8988T (cell line): ENCODE measurements at regions not wholly inside any gene's neighbourhood (a gene's known extent, or its start where the extent isn't known, plus 50 kb on each side); places are given as distances from the start of the nearest gene placed in this dataset.

Experiments
- DNase-seq: peaks from one replicate; pipeline ENCODE4 v3.0.0; 2011

DNA sequence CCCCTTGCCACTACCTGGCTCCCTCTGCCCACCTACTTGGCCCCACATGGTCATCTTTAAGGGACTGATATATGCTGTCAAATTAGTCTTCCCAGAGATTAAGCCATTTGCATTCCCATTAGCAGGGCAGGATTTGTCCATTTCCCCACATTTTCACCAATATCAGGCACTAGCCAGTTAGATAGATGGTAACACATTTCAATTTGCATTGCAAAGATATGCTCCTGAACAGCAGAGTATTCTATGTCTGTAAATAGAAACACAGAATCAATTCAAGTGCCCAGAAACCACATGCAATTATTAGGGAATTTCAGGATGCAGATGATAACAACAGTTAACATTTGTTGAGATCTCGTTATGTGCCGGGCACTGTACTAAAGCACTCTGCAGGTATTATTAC, 92.6 kb upstream of the IL12B start:
- DNase-seq, result no peak

DNA sequence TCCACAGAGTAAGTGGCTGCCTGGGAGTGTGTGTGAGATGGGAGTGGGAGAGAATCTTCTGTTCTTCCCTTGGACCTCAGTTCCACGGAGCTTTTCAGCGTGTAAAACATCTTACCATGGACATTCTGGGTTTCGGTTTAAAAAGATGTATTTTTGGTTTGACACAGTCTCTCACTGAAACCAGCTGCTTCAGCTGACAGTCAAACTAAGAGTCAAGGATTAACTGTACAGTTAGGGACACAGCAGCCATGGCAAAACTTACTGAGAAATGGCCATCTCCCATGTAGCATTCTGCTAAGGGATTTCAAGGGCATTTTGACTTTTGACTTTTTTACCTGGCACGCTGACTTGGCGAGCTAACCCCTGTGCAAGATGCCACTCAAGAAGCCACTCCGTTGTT, 93.8 kb upstream of the IL12B start:
- no peak for DNase-seq

DNA sequence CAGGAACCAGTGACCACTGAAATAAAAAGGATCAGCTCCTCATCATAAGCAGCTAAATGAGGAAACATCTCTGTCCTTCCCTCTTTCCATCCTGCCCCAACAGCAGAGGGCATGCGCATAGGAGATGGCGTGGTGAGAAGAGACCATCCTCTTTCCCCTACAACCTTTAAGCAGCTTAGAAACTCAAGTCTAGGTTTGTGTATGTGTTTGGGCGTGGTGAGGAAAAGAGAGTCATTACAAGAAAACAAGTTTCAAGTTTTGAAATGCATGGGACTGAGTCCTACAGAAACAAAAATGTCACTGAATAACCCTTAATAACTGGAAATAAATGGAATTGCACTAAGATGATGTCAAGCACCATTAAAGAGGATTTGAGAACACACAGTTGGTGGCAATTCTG, 96.4 kb upstream of the IL12B start:
- DNase-seq, result no peak

DNA sequence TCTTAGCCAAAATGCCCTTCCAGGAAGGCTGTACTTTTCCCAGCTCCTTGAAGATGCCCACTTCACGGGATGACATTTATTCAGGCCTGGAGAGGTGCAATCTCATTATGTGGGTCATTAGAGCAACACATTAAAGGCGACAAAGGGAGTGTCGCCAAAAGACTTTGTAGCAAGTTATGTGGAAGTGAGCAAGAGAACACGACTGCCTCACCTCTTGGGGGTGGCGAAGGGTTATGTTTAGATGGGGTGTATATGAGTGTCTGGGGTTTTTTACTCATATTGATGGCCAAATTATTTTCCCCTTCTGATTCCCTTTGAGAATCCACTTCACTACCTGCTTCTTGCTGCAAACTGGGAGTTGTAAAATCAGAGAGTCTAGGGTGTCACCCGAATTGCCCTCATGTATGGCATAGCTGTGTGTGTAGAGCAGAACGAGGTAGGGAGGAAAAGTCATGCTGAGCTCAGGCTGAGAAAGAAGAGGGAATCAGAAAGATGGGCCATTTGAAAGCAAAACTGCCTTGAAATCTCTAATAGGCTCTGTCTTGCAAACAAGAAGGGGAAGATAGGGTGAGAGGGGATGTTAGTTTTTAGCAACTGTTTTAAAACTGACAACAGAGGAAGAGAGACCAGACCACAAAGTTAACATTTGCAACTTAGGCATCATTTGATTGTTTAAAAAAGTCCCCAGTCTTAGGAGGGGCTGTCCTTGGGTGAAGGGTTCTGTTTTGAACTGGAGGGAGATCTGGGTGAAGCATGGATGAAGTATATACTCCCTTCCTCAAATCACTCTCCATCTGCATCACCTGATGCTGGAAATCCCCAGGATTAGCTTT, 97.1 kb upstream of the IL12B start:
- no peak for DNase-seq

DNA sequence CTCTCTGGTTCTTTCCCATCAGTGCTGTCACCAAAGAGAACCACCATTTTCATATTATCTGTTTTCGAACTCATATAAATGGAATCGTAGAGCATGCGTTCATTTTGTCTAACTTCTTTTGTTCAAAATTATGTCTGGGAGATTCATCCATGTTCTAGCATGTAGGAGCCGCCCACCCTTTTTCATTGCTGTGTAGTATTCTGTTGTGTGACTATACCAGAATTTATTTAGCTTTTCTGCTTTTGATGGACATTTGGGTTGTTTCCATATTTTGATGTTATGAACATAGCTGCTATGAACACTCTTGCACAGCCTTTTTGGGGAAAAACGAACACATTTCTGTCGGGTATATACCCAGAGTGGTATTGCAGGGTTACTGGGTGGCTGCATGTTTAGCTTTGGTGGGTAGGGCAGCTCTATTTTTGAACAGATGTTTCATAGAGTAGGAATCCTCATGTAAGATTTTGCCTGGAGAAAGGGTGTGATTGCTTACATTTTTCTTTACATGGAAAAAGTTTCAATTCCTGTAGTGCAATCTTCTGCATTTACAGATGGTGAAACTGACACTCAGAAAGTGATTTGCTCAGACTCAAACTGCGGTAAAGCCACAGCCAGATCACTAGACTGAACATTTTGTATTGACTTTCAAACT, 100.2 kb upstream of the IL12B start:
- no peak for DNase-seq

DNA sequence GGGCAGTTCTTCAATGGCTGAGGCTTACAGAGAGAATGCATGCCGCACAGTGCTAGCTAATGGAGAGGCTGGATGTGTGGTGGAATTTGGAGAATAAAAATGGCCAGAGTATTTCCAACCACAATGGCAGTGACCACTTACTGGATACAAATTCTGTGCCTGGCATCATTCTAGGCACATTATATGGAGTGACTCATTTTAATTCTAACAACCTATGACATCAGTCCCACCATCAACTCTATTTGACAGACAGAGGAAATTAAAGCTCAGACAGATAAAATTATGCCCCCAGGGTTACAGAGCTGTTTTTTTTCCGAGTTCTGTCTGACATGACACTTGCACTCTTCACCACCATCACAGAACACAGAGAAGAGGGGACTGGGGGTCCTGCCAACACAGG, 105.6 kb upstream of the IL12B start:
- no peak for DNase-seq

DNA sequence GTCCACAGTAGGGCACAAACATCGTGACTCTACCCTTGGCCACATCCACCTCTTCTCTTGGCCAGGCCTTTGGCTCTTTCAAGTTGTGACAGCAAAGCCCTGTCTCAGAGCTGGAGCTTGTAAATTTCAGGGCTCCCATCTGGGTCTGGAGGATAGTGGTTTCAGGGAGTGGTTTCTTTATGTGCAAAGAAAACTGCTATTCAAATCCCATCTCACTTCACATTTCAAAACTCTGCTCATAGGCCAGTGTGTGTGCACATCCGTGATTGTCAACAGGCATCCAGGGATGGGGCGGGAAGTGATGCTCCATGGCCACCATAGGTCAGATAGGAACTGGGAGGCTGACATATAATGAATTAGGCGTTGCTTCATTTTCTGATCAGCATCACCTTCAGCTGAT, 107.8 kb upstream of the IL12B start:
- DNase-seq, result no peak

DNA sequence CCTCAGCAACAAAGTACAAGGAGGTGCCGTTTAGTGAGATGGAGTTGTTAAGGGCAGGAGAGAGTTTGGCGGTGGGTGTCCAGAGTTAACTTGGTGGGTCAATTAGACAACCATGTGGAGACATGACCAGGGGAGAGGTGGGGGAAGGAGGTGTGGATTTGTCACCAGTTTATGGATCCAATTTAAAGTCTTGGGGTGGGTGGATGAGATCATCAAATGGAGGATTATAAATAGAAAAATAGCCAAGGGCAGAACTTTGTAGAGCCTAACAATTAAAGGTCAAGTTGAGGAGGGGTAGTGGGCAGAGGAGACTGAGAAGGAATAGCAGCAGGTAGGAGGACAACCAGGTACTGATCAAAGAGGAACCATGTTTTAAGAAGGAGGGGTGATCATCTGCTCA, 108.7 kb upstream of the IL12B start:
- no peak for DNase-seq

DNA sequence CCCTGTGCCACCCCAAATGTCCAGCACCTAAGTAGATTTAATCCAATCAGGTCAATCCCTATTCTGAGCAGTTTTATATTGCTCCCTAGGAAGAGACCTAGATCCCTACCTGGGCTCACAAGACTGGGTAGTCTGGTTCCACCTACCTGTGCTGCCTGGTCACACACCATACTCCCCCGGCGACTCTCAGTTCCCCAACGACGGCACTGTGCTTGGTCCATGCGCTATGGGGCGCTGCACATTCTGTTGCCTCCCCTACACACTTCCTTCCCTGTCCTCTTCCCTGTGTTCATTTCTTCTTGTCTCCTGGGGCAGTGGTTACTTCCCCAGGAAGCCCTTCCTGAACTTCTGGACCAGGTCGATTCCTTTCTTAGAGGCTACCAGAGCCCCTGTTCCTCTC, 109.9 kb upstream of the IL12B start:
- DNase-seq, result no peak

DNA sequence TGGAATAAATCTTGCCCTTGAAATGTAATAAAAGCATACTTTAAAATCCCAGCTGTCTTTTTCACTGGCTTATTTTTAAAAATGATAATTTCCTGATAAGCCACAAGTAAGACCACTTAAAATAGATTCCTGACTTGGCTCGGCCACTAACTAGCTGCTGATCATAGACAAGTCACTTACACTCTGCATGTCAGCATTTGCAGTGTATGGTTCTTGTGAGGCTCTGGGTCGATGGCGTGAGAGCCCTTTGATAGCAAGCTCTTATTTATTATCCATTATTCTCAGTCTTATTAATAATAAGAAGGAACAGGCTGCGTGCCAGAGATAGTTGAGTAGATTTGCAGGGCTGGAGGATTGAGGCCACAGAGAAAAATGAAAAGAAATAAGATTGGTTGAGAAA, 110.7 kb upstream of the IL12B start:
- no peak for DNase-seq

DNA sequence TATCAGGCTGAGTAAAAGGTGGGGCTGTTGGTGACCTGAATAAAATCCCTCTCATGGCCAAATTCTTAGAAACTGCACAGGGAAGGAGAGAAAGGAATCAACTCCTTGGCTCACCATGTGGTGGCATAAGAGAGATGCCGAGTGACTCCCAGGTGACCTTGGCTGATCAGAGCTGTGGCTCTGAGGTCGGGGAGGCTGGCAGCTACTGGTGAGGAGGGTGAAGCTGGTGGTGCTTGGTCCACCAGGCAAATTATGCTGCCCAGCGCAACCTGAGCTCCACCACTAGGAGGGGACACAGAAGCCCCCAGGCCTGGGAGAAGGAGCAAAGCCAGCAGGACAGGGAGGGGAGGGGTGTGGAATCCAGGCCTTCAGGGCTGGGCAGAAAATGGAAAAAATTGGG, 111.2 kb upstream of the IL12B start:
- DNase-seq, result peak; percentile 47

DNA sequence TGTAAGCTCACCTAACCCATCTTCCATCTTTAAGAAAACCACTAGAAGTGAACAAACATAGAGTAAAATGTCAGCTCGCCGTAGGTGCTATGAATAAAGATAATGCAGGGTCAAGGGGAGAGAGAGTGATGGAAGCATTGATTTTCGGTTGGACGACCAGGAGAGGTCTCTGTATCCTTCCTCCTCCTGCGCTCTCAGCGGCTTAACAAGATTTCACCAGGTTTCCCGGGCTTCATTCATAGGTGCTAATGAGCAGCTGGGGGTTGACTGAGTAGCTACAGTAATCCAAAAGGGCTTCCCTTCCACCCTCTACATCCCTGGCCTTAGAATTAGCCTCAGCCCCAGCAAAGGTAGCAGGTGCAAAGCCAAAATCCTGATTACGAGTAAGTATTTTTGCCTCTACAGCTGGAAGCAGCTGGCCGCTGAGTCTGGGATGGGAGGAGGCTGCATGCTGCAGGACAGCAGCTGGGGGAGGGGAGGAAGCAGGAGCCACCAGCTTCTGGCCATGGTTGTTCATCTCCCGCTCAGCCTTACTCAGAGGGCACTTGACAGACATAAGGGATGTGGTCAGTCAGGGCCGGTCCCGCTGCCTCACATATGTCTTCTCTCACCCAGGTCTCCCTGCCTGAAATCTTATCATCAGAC, 112.0 kb upstream of the IL12B start:
- no peak for DNase-seq

DNA sequence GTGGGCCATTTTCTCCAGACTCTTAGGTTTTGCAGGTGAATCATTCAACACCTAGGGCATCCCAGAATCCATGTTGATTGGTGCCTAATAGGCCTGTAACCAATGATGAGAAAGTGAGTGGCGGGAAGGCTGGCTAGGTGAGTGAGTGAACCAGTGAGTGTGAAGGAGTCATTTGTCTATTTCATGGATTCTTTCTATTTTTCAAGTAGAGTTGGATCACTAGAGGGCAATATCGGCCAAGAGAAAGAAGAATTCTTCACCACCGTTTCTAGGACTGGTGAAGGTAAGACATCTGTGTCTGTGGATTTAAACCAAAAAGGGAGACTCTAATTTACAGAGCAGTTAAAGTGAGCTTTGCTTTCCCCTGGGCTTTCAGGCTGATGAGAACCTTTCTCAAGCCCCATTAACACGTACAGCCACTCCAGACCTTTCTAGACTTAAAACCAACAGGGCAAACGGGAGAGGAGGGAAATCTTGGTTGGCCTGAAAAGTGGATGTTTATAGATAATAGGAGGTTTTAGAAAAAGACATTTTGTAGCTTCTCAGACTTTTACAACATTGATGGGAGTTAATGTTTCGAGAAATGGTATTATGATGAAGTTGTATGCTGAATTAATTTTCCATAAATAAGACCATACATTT, 114.3 kb upstream of the IL12B start:
- peak; percentile 46 for DNase-seq

DNA sequence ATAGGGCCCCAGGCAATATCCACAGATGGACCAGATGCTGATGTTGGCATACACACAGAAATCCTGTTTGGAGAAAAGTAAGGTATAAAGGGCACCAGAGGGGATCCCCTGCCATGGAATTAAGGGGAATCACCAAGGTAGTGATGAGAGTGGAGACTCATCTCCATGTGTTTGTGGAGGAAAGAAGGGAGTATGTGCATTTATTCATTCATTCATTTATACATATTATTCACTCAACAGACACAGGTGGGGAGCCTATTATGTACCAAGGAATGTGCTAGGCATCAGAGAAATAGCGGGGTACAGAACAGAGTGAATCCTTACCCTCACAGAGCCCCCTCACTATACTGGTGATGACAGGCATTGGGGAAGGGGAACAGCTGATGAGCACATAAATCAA, 116.8 kb upstream of the IL12B start:
- no peak for DNase-seq

DNA sequence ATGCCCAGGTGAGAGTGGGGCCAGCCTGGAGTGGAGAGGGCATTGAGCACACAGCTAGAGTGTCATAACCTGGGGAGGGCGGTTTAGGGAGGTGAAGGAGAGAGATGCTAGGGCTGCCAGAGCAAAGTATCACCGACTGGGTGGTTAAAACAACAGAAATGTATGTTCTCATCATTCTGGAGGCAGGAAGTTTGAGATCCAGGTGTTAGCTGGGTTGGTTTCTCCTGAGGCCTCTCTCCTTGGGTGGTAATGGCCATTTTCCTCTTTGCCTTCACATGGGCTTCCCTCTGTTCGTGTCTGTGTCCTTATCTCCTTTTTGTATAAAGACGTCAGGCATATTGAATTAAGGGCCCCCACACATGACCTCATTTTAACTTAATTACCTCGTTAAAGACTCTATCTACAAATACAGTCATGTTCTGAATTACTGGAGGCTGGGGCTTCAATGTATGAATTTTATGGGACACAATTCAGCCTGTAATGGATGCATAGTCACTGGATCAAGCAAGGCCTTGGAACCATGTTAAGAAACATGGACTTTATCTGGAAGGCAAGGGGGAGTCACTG, 118.6 kb upstream of the IL12B start:
- DNase-seq, result no peak

DNA sequence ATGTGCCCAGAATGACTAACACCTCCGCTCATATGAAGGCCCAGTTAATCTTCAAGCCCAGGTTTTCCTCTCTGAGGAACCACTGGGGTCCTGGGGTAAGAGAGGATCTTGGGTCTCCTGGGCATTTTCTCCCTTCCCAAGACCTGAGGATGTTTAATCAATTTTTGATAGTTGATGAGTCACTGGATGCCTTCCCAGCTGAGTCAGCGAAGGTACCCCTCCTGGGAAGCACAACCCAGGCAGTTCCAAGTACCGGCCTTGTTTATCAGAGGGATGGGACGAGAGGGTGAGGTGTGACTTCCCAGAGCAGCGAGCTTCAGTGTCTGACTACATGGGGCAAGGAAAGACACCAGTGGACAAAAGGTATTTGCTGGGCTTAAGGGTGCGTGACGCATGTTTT, 119.6 kb upstream of the IL12B start:
- DNase-seq, result peak; percentile 53

DNA sequence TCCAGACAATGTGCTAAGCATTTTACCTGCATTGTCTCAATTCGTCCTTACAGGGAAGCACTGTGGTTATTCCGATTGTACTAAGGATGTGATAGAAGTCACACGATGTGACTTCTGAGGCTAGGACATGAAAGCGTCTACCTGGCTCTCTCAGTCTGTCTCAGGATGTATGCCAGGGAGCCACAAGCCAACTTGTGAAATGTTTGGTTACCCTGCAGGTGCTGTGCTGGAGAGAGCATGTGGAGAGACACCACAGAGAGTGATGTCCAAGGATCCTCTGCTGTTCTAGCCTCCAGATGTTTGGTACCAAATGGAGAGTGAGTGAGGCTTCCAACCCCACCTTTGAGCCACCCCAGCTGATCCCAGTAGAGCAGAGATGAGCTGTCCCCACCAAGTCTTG, 120.1 kb upstream of the IL12B start:
- DNase-seq, result no peak

DNA sequence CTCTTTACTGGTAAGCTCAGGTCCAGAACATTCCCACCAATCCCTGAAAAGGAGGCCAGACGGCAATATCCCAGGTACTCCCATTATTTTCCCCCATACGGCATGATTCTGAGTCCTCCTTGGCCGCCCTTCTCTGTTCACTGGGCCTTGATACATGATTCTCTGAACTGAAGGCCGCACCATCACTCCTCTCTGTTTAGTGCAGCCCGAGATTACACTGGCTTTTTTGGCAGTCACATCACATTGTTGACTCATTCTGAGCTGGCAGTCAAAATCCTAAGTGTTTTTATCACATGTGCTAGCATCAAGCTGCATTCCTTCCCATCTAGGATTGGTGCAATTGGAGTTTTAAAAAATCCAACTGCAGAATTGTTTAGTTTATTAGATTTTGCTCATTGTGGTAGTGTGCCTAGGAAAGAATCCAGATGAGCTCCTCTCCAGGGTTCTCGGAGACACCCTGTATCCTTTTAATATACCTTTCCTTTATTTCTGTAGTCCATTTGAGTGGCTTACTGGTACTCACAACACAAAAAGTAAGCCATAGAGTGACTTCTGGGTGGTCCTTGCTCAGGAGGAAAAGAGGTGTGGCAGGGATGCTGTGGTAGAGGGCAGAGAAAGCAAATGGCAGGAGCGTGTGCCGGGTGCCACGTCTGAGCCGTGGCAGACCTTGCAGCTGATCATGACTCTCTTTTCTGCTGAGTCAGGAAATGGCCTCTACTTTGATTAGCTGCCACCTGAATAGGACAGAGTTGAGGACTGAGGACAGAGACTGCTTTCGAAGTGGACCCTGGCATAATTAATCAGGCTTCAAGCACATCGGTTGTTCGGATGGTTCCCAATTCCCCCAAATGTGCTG, 121.1 kb upstream of the IL12B start:
- peak; percentile 31 for DNase-seq

DNA sequence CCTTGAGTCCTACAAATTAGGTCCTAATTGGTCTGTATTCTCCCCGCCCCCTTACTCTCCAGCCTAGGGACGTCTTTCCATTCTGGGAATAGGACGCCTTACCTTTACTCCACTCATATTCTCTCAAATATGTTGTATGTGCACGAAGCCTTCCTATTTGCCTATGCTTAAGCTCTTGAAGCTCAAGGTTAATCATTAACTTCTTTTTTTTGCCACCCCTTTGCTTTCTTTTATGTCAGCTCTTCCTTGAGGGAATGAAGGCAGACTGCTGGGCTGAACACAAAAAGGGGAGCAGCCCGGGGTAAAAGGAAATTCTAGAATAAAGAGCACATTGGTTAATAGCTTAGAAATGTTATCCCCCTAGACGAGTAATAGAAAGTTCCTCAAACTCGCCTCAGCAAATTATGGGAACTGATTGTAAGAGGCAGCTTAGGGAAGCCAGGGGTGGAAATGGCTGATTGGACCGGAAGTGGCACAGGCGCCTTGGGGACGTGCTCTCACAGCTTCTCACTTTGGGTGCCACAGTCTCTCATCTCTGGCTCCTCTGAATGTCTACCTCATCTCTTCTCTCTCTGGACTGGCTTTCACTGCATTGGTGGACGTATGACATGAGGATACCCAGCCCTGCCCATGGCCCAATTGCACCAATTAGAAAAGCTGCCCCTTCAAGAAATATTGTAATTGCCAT, 122.3 kb upstream of the IL12B start:
- DNase-seq, result no peak

DNA sequence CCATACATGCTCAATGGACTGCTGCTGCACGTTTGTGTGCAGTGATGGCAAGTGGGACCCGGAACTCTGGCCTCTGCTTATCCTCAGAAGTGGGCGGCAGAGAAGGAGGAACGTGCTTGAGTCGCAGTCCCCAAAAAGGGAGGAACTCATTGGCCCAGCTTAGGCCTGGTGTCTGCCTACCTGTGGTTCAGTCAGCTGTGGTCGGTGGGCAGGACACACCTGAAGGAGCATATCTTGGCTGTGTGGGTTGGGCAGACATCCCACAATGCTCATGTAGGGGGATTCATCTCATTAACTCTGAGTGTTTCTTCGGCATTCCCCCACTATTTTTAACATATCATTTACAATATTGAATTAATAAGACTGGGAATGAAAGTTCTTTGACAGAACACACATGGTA, 122.9 kb upstream of the IL12B start:
- no peak for DNase-seq

DNA sequence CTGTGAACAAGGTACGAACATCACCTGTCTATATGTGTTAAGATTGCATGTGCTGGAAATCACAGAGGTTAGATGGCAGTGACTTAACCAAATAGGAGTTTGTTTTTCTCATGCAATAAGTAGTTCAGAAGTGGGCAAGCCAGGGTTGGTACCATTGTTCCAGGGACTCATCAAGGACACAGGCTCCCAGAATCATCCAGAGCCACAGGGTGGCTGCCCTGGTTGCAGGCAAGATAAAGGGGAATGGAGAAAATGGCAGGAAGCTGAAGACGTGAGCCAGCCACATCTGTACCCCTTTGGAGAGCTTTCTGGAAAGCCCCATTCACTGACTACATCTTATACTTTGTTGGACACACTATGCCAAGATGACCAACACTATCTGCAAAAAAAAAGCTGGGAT, 126.0 kb upstream of the IL12B start:
- DNase-seq, result no peak
